ENCODE measurements at regions not wholly inside any gene's neighbourhood (a gene's known extent, or its start where the extent isn't known, plus 50 kb on each side); places are given as distances from the start of the nearest gene placed in this dataset.

GRCh38 chr5:61270510-61271165 is 61.4 kb upstream of the ZSWIM6 start:
- Histone ChIP-seq H2AFZ (ENCODE audit: low read length) (no peak overlapping the region), H3K27me3 (ENCODE audit: control insufficient read depth, insufficient read depth, low read length) (no peaks in the 10 kb centered on the region), H3K4me2 (ENCODE audit: extremely low read depth, insufficient read depth, low read length) (no peak overlapping the region), H3K36me3 (ENCODE audit: control insufficient read depth, insufficient read depth, low read length) (no peaks in the 10 kb centered on the region), H3K79me2 (ENCODE audit: control insufficient read depth, insufficient read depth, low read length) (no peaks in the 10 kb centered on the region), H3K9me3 (ENCODE audit: control insufficient read depth, insufficient read depth, low read depth, low read length) (no peaks in the 10 kb centered on the region), H3K27ac (ENCODE audit: insufficient read depth, low read length) (no peak overlapping the region), H3K9ac (ENCODE audit: insufficient read depth, low read length) (no peak overlapping the region), H3K4me3 (replicated peaks in 1 of 4; ENCODE audit: control extremely low read depth in 1 of 4, insufficient read depth in 1 of 4, low read depth in 3 of 4, low read length in 4 of 4) (no peak overlapping the region), H4K20me1 (ENCODE audit: control insufficient read depth, extremely low read depth, insufficient read depth, low read length) (no peaks in the 10 kb centered on the region), H3K4me1 (ENCODE audit: control insufficient read depth, extremely low read depth, insufficient read depth, low read length) (peaks cover 11% of the 10 kb centered on the region)
- no peak for TF ChIP-seq CTCF (conservative IDR thresholded peaks at IDR 0.05 in 1 of 2, IDR thresholded peaks at IDR 0.05 in 1 of 2; ENCODE audit: low read depth in 1 of 2, low read length in 2 of 2)
- TF ChIP-seq EZH2 (IDR thresholded peaks at IDR 0.05; ENCODE audit: low read length, missing control alignments), result no peak
- DNase-seq (ENCODE audit: low read depth in 2 of 2), result no peak

- no peaks in the 10 kb centered on the region for H4K20me1 ChIP-seq (ENCODE audit: control insufficient read depth, extremely low read depth, insufficient read depth, low read length)
- no peak overlapping the region for H3K4me3 ChIP-seq (replicated peaks in 1 of 4; ENCODE audit: control extremely low read depth in 1 of 4, insufficient read depth in 1 of 4, low read depth in 3 of 4, low read length in 4 of 4)
- DNase-seq (ENCODE audit: low read depth in 2 of 2), result no peak
- no peak overlapping the region for H3K4me2 ChIP-seq (ENCODE audit: extremely low read depth, insufficient read depth, low read length)
- H3K27ac ChIP-seq (ENCODE audit: insufficient read depth, low read length), result no peak overlapping the region
- H3K79me2 ChIP-seq (ENCODE audit: control insufficient read depth, insufficient read depth, low read length), result no peaks in the 10 kb centered on the region
- TF ChIP-seq EZH2 (IDR thresholded peaks at IDR 0.05; ENCODE audit: low read length, missing control alignments) (no peak), CTCF (conservative IDR thresholded peaks at IDR 0.05 in 1 of 2, IDR thresholded peaks at IDR 0.05 in 1 of 2; ENCODE audit: low read depth in 1 of 2, low read length in 2 of 2) (no peak)
- no peak overlapping the region for H2AFZ ChIP-seq (ENCODE audit: low read length)
- no peak overlapping the region for H3K9ac ChIP-seq (ENCODE audit: insufficient read depth, low read length)
- peaks cover 15% of the 10 kb centered on the region for H3K4me1 ChIP-seq (ENCODE audit: control insufficient read depth, extremely low read depth, insufficient read depth, low read length)
- H3K9me3 ChIP-seq (ENCODE audit: control insufficient read depth, insufficient read depth, low read depth, low read length), result no peaks in the 10 kb centered on the region
- H3K36me3 ChIP-seq (ENCODE audit: control insufficient read depth, insufficient read depth, low read length), result no peaks in the 10 kb centered on the region
- no peaks in the 10 kb centered on the region for H3K27me3 ChIP-seq (ENCODE audit: control insufficient read depth, insufficient read depth, low read length)
Observed at GRCh38 chr5:61272688-61273087, 59.4 kb upstream of the ZSWIM6 start.

GRCh38 chr5:61273279-61273975 is 58.6 kb upstream of the ZSWIM6 start:
- no peak overlapping the region for H2AFZ ChIP-seq (ENCODE audit: low read length)
- no peak overlapping the region for H3K4me3 ChIP-seq (replicated peaks in 1 of 4; ENCODE audit: control extremely low read depth in 1 of 4, insufficient read depth in 1 of 4, low read depth in 3 of 4, low read length in 4 of 4)
- H3K36me3 ChIP-seq (ENCODE audit: control insufficient read depth, insufficient read depth, low read length), result no peaks in the 10 kb centered on the region
- H3K9me3 ChIP-seq (ENCODE audit: control insufficient read depth, insufficient read depth, low read depth, low read length), result no peaks in the 10 kb centered on the region
- no peak overlapping the region for H3K9ac ChIP-seq (ENCODE audit: insufficient read depth, low read length)
- H3K27me3 ChIP-seq (ENCODE audit: control insufficient read depth, insufficient read depth, low read length), result no peaks in the 10 kb centered on the region
- H3K4me1 ChIP-seq (ENCODE audit: control insufficient read depth, extremely low read depth, insufficient read depth, low read length), result peaks cover 15% of the 10 kb centered on the region
- no peak overlapping the region for H3K4me2 ChIP-seq (ENCODE audit: extremely low read depth, insufficient read depth, low read length)
- H4K20me1 ChIP-seq (ENCODE audit: control insufficient read depth, extremely low read depth, insufficient read depth, low read length), result no peaks in the 10 kb centered on the region
- H3K27ac ChIP-seq (ENCODE audit: insufficient read depth, low read length), result no peak overlapping the region
- DNase-seq (ENCODE audit: low read depth in 2 of 2), result no peak
- no peak for TF ChIP-seq CTCF (conservative IDR thresholded peaks at IDR 0.05 in 1 of 2, IDR thresholded peaks at IDR 0.05 in 1 of 2; ENCODE audit: low read depth in 1 of 2, low read length in 2 of 2)
- no peak for TF ChIP-seq EZH2 (IDR thresholded peaks at IDR 0.05; ENCODE audit: low read length, missing control alignments)
- no peaks in the 10 kb centered on the region for H3K79me2 ChIP-seq (ENCODE audit: control insufficient read depth, insufficient read depth, low read length)
